ENCODE measurements at regions not wholly inside any gene's neighbourhood (a gene's known extent, or its start where the extent isn't known, plus 50 kb on each side); places are given as distances from the start of the nearest gene placed in this dataset.

DNA sequence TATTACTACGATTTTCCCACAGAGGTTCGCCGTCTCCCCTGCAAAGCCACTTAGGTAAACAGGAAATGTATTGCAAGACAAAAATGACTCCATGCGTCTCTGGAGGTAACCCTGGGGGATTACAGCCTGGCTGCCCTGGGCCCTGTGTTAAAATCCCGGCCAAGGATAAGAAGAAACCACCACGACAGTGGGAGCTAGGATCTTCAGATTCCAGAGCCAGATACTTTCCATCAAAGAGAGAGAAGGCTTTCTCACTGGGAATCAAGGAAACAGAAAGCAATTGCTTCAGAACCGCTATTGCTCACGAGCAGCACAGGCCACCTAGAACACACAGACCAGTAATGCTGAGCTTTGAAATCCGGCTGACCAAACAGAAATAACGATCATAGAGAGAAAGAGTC lies 97.9 kb upstream of the ZNF516 start:
- H3K36me3 Mint-ChIP-seq: no peaks in the 10 kb centered on the region
- DNase-seq: no peak
- peaks cover 6 to 12% (median 7%) of the 10 kb centered on the region in 3 donors for H3K4me1 Mint-ChIP-seq
- H3K27ac Mint-ChIP-seq: no peak overlapping the region
- peaks cover 56 to 68% (median 56%) of the 10 kb centered on the region in 3 donors for H3K27me3 Mint-ChIP-seq
- H3K4me3 Mint-ChIP-seq: no peak overlapping the region
- H3K9me3 Mint-ChIP-seq: peaks cover 0 to 6% (median 0%) of the 10 kb centered on the region in 7 donors
- no peak for ATAC-seq (ENCODE audit: low read depth in 2 of 2)

DNA sequence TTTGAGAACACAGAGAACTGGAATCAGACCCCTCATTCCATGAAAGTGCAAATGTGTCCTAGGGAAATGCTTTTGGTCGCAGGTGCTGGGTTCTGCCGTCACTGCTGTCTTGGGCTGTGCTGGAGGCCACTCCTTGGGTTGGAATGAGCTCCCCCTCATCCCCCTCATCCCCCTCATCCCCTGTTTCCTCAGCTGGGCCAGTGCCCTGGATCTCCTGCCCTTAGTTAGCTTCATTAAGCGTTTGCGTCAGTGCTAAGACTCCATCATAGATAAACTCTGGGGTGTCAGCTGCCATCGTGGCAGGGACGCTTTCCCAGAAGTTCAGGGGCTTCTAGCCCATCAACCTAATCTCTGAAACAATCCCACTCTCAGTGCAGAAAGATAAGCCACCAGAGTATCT lies 97.1 kb upstream of the ZNF516 start:
- Mint-ChIP-seq H3K27ac (no peak overlapping the region), H3K9me3 (peaks cover 0 to 6% (median 0%) of the 10 kb centered on the region in 7 donors), H3K27me3 (peaks cover 56 to 68% (median 56%) of the 10 kb centered on the region in 3 donors), H3K4me1 (peaks cover 6 to 12% (median 7%) of the 10 kb centered on the region in 3 donors), H3K36me3 (no peaks in the 10 kb centered on the region), H3K4me3 (no peak overlapping the region)
- DNase-seq (no peak), ATAC-seq (ENCODE audit: low read depth in 2 of 2) (no peak)

DNA sequence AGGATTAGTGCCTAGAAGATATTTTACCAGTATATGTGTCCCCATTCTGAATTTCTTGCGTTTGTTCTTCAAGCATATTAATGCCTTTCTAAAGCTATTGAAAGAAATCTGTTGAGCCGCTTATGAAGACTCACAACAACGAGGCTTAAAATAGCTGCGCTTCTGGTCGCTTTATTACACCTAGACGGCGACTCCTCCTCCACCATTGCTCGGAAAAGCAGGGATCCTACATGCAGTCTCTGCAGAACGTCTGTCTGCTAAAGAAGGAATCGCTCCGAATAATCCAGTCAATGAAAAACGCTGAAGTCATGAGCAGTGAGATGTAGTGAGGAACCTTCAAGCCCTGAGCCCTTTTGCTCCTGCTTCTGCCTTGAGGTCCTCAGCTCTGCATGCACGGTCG lies 94.8 kb upstream of the ZNF516 start:
- Mint-ChIP-seq H3K4me1 (peaks cover 6 to 12% (median 7%) of the 10 kb centered on the region in 3 donors), H3K9me3 (peaks cover 0 to 6% (median 0%) of the 10 kb centered on the region in 7 donors), H3K27ac (no peak overlapping the region), H3K27me3 (peaks cover 51 to 65% (median 52%) of the 10 kb centered on the region in 3 donors), H3K4me3 (no peak overlapping the region), H3K36me3 (no peaks in the 10 kb centered on the region)
- no peak for ATAC-seq (ENCODE audit: low read depth in 2 of 2)
- no peak for DNase-seq

DNA sequence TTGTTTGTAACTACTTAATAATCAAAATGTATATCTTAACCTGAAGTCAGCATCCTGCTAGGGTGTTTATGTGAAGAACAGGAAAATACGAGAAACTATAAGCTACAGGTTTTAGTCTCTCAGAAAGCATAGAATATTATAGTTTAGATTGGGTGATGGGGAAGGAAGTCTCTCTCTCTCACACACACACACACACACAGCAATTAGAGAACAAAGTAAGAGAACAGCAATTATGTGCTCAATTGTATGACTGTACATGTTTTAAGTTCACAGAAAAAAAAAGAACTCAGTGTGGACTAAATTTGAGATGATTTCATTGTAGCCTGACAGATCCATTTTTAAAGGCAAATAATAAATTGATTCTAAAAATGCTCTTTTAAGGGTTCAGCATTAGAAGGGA lies 94.3 kb upstream of the ZNF516 start:
- peaks cover 0 to 6% (median 0%) of the 10 kb centered on the region in 7 donors for H3K9me3 Mint-ChIP-seq
- H3K4me3 Mint-ChIP-seq: peak overlapping the region in 3 of 8 donors; percentile 43 to 66 (median 55)
- no peak for DNase-seq
- H3K27me3 Mint-ChIP-seq: peaks cover 47 to 60% (median 48%) of the 10 kb centered on the region in 3 donors
- H3K36me3 Mint-ChIP-seq: no peaks in the 10 kb centered on the region
- peak overlapping the region in 2 of 6 donors; percentile 1 to 44 for H3K27ac Mint-ChIP-seq
- no peak for ATAC-seq (ENCODE audit: low read depth in 2 of 2)
- H3K4me1 Mint-ChIP-seq: peaks cover 6 to 12% (median 7%) of the 10 kb centered on the region in 3 donors

DNA sequence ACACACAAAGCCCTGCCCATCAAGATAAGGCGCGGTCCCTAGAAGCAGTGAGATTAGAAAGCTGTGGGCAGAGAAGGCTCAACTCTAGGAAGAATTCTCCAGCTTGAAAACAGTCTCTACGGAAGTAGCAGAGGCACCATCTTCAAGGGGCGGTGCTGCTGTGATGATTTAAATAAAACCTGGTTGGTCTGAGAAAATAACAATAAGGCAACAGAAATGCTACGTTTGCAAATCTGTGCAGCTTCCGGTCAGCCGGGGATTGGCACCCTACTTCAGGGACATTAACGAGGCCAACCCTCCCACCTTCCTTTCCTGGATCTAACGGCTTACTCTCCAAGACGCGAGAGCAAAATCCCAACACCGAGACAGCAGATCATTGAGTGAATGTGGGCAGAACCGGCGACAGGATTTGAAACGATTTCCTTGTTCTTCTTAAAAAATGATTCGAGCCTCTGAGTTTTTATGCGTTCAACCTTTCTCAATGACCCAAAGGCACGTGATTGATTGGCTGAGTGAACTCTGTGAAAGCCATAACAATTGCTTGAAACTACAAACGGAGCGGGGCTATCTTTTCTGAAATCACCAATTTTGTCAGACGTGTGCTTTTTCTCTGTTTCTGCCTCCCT lies 93.7 kb upstream of the ZNF516 start:
- DNase-seq (no peak), ATAC-seq (ENCODE audit: low read depth in 2 of 2) (no peak)
- peaks cover 6 to 12% (median 7%) of the 10 kb centered on the region in 3 donors for H3K4me1 Mint-ChIP-seq
- peaks cover 0 to 6% (median 0%) of the 10 kb centered on the region in 7 donors for H3K9me3 Mint-ChIP-seq
- no peaks in the 10 kb centered on the region for H3K36me3 Mint-ChIP-seq
- peaks cover 42 to 55% (median 48%) of the 10 kb centered on the region in 3 donors for H3K27me3 Mint-ChIP-seq
- H3K27ac Mint-ChIP-seq: peak overlapping the region in 2 of 6 donors; percentile 44 to 76
- peak overlapping the region in 7 of 8 donors; percentile 2 to 78 (median 55) for H3K4me3 Mint-ChIP-seq

DNA sequence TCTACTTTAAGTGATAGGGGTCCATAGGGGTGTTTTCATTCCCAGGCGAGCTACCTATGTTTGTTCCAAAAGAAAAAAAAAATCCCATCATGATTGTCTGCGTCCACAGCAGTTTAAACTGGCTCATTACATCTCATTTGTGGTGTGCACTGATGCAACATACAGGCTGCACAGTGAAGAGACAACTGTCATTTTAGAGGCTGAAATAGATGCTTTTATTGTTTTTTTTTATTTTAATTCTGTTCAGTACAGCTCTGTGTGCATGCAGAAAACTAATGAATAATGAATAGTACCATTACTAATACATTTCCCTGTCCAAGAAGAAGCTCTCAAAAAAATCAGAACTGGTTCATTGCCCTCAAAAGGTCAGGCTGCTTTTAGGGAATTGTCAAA lies 92.8 kb upstream of the ZNF516 start:
- Mint-ChIP-seq H3K36me3 (no peaks in the 10 kb centered on the region), H3K4me3 (no peak overlapping the region), H3K27ac (no peak overlapping the region), H3K9me3 (peaks cover 0 to 6% (median 0%) of the 10 kb centered on the region in 7 donors), H3K27me3 (peaks cover 40 to 52% (median 44%) of the 10 kb centered on the region in 3 donors), H3K4me1 (peaks cover 6 to 12% (median 7%) of the 10 kb centered on the region in 3 donors)
- no peak for ATAC-seq (ENCODE audit: low read depth in 2 of 2)
- DNase-seq: no peak

DNA sequence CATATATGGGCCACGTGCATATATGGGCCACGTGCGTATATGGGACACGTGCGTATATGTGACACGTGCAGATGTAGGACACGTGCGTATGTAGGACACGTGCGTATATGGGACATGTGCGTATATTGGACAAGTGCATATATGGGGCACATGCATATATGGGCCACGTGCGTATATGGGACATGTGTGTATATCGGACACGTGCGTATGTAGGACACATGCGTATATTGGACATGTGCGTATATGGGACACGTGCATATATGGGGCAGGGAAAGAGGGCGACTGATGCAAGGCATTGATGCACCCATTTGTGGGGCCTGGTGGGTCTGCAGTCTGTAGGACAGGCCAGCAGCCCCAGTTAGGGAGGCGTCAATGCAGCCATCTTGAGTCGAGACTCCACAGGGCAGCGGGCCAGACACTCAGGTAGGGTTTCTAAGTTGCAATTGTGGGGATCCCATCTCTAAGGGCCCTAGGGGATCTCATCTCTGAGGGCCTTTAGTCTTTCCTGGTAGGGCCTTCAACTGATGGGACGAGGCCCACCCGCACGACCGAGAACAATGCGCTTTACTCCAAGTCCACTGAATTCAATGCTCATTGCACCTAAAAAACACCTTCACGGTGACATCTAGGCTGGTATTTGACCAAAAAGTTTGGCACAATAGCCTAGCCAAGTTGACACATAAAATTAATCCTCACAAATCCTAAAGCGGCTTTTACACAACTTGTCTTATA lies 92.3 kb upstream of the ZNF516 start:
- Mint-ChIP-seq H3K27me3 (peaks cover 35 to 46% (median 38%) of the 10 kb centered on the region in 3 donors), H3K9me3 (peaks cover 0 to 6% (median 0%) of the 10 kb centered on the region in 7 donors), H3K4me1 (peaks cover 6 to 12% (median 7%) of the 10 kb centered on the region in 3 donors), H3K4me3 (peak overlapping the region in 1 of 8 donors; percentile 6), H3K27ac (no peak overlapping the region), H3K36me3 (no peaks in the 10 kb centered on the region)
- ATAC-seq (ENCODE audit: low read depth in 2 of 2) (no peak), DNase-seq (no peak)

DNA sequence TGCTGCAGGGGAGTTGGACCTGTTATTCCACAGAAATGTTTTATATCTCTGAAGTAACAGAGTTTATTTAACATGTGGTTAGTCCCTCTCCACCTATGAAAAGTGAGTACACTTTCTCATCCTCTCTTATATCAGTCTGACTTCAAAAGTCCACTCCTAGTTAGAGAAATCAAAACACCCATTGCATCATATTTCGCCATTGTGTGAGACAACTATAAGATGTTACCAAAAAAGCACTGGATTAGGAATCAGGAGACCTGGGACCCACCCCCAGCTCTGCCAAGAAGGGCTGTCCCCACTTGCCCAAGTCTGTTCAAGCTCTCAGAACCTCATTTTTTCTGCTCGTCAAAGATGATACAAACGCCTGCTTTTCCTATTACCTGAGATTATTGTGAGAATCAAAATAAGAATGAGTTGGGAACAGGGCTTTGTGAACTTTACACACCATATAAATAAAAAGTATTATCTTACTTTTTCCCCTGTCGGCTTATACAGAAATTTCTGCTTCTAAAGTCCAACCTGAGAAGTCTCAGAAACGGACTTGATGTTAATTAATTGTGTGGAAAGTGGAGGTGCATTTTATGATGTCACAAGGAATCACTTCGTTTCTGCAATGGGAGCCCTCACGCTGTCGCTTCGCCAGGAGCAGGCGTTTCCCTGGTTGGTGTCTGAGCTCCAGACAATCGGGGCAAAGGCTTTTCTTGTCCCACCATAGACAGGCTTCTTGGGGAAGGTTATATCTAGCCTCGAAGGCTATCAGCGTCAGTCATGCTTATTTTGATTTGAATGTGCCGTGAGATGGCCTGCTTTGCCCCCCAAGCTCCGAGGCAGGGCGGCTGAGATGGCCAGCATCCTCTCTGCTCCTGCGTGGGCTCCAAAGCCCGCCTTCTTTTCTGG lies 89.6 kb upstream of the ZNF516 start:
- ATAC-seq (ENCODE audit: low read depth in 2 of 2) (no peak), DNase-seq (no peak)
- H3K9me3 Mint-ChIP-seq: no peaks in the 10 kb centered on the region
- peaks cover 12 to 32% (median 24%) of the 10 kb centered on the region in 3 donors for H3K27me3 Mint-ChIP-seq
- no peak overlapping the region for H3K4me3 Mint-ChIP-seq
- no peak overlapping the region for H3K27ac Mint-ChIP-seq
- peaks cover 6 to 10% (median 7%) of the 10 kb centered on the region in 3 donors for H3K4me1 Mint-ChIP-seq
- H3K36me3 Mint-ChIP-seq: no peaks in the 10 kb centered on the region

DNA sequence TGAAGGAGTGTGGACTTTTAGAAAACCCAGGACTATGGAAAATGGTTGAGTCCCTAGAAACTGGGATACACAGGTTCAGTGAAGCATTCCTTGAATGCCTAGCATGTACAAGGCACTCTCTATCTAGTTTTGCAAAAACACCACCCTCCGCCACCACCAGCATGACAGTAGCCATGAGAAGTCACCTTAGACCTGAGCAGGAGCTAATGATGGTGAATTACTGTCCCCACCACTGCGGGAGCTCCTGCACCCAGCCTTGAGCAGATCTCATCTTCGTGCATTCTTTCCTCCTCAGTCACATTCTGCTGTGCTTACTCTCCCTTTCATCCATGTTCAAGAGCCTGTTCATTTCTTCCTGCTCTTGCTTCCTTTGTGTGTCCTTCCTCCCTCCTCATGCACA lies 86.2 kb upstream of the ZNF516 start:
- no peaks in the 10 kb centered on the region for H3K9me3 Mint-ChIP-seq
- H3K27me3 Mint-ChIP-seq: peaks cover 9 to 36% (median 14%) of the 10 kb centered on the region in 3 donors
- DNase-seq (no peak), ATAC-seq (ENCODE audit: low read depth in 2 of 2) (no peak)
- no peak overlapping the region for H3K27ac Mint-ChIP-seq
- H3K36me3 Mint-ChIP-seq: no peaks in the 10 kb centered on the region
- H3K4me3 Mint-ChIP-seq: no peak overlapping the region
- peaks cover 4 to 6% (median 4%) of the 10 kb centered on the region in 3 donors for H3K4me1 Mint-ChIP-seq

DNA sequence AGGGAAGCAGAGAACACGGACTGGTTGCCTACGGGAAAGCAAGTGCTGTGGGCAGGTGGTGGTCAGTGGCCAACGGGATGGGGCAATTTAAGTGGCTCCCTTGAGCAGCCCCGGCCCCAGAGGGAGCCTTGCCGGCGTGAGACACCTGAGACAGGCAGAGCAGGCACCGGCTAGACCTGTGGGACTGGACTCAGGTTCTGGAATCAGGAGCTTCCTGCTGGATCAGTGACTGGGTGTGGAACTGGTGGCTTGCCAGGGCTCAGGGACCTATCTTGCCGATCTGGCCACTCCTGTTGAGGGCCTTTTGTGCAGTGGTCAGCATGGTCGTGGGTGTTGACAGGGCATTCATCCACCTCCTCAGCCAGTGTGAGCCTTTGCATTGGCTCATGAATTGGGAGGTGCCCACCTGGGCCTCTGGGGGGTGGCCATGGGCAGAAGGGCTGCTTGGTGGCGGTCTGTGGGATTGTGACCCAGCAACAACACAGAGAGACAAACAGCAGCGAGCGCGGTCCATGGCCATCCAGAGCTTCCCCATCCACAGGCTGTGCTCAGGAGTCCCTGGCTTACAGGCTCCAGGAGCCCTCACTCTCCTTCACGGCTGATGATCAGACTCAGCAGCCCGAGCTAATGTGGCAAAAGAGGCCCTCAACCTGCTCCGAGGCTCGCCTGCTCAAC lies 85.4 kb upstream of the ZNF516 start:
- ATAC-seq (ENCODE audit: low read depth in 2 of 2) (no peak), DNase-seq (no peak)
- no peak overlapping the region for H3K27ac Mint-ChIP-seq
- H3K4me3 Mint-ChIP-seq: no peak overlapping the region
- peaks cover 4 to 6% (median 4%) of the 10 kb centered on the region in 3 donors for H3K4me1 Mint-ChIP-seq
- peaks cover 14 to 43% (median 16%) of the 10 kb centered on the region in 3 donors for H3K27me3 Mint-ChIP-seq
- no peaks in the 10 kb centered on the region for H3K36me3 Mint-ChIP-seq
- peaks cover 0 to 1% (median 0%) of the 10 kb centered on the region in 7 donors for H3K9me3 Mint-ChIP-seq

DNA sequence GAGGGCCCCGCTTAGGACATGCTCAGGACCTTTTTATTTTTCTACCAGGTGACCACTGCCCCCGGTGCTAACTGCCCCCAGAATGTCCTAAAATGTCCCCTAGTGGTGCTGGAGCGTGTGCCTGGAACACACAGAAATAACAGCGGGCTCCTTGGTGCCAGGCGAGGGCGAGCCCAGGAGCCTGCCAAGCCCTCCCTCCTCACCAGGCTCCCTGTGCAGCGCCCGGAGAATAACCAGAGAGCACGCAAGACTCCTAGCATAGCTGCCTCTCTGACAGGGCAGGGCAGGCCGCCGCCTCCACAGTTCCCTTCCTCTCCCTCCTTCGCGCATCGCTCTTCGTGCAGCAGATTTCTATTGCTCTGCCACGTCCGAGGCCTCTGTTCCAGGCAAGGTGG lies 84.3 kb upstream of the ZNF516 start:
- H3K4me3 Mint-ChIP-seq: peak overlapping the region in 2 of 8 donors; percentile 27 to 57
- ATAC-seq (ENCODE audit: low read depth in 2 of 2): no peak
- DNase-seq: no peak
- H3K9me3 Mint-ChIP-seq: peaks cover 0 to 1% (median 0%) of the 10 kb centered on the region in 7 donors
- peaks cover 17 to 43% (median 24%) of the 10 kb centered on the region in 3 donors for H3K27me3 Mint-ChIP-seq
- H3K4me1 Mint-ChIP-seq: peaks cover 4 to 6% (median 4%) of the 10 kb centered on the region in 3 donors
- no peak overlapping the region for H3K27ac Mint-ChIP-seq
- no peaks in the 10 kb centered on the region for H3K36me3 Mint-ChIP-seq

DNA sequence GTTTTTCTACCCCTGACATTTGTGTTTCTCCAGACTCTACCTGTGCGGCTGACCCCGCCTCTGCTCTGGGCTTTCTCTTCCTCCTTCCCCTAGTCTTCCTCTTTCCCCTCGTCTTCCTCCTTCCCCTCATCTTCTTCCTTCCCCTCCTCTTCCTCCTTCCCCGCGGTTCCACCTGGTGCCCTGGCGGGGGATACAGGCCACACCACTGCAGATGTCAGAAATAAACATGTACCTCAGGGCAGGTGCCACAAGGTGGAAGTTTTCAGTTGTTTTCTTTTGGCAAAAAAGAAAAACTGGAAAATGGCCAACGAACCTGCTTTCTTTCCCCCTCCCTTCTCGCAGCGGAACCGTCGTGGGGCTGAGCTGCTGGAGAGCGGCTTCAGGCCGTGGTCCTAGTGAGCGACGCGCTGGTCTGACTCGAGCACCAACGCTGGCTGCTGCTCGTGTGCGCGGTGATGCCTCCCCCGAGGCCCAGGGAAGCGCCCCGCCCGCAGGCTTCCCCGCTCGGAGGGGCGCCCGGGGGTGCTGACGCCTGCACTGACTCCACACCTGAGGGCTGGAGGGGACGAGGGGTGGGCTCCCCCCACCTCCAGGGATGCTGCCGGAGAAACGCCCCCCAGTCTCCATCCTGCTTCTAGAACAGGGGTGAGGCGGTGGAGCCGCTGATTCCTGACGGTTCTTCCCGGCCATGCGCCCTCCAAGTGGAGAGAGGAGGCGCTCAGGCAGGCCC lies 83.7 kb upstream of the ZNF516 start:
- peaks cover 18 to 43% (median 24%) of the 10 kb centered on the region in 3 donors for H3K27me3 Mint-ChIP-seq
- peak overlapping the region in 1 of 8 donors; percentile 20 for H3K4me3 Mint-ChIP-seq
- peaks cover 4 to 6% (median 4%) of the 10 kb centered on the region in 3 donors for H3K4me1 Mint-ChIP-seq
- H3K36me3 Mint-ChIP-seq: no peaks in the 10 kb centered on the region
- ATAC-seq (ENCODE audit: low read depth in 2 of 2) (no peak), DNase-seq (no peak)
- H3K9me3 Mint-ChIP-seq: peaks cover 0 to 1% (median 0%) of the 10 kb centered on the region in 7 donors
- H3K27ac Mint-ChIP-seq: peak overlapping the region in 1 of 6 donors; percentile 92

Measured in naive B cell (primary cell).